ENCODE measurements at regions not wholly inside any gene's neighbourhood (a gene's known extent, or its start where the extent isn't known, plus 50 kb on each side); places are given as distances from the start of the nearest gene placed in this dataset.

GRCh38 chr1:37274486-37274885 is 199.9 kb upstream of the ZC3H12A start:
- no peaks in the 10 kb centered on the region for H3K36me3 ChIP-seq (ENCODE audit: insufficient read depth, insufficient read length, low read length)
- peaks cover 28% of the 10 kb centered on the region for H3K4me1 ChIP-seq (ENCODE audit: insufficient read depth, insufficient read length)
- no peaks in the 10 kb centered on the region for H3K27me3 ChIP-seq (ENCODE audit: insufficient read depth, insufficient read length)
- H3K9ac ChIP-seq (ENCODE audit: insufficient read length, low read depth): no peak overlapping the region
- TF ChIP-seq ZNF274 (IDR thresholded peaks at IDR 0.05; ENCODE audit: low read depth, low read length) (no peak), SUZ12 (IDR thresholded peaks at IDR 0.05; ENCODE audit: extremely low read depth, insufficient read depth, insufficient read length) (no peak), YY1 (IDR thresholded peaks at IDR 0.05; ENCODE audit: insufficient read depth, insufficient read length) (no peak)
- DNase-seq (ENCODE audit: low read depth, low spot score): no peak
- H3K9me3 ChIP-seq (ENCODE audit: insufficient read depth, low read length): peaks cover 2% of the 10 kb centered on the region; the same call in 1 of the 2 replicates
- H3K4me3 ChIP-seq (ENCODE audit: insufficient read length, low read depth): no peak overlapping the region

GRCh38 chr1:37274938-37275631 is 199.3 kb upstream of the ZC3H12A start:
- Histone ChIP-seq H3K9ac (ENCODE audit: insufficient read length, low read depth) (no peak overlapping the region), H3K4me3 (ENCODE audit: insufficient read length, low read depth) (no peak overlapping the region), H3K27me3 (ENCODE audit: insufficient read depth, insufficient read length) (no peaks in the 10 kb centered on the region), H3K9me3 (ENCODE audit: insufficient read depth, low read length) (peaks cover 8% of the 10 kb centered on the region; the same call in 1 of the 2 replicates), H3K4me1 (ENCODE audit: insufficient read depth, insufficient read length) (peaks cover 28% of the 10 kb centered on the region), H3K36me3 (ENCODE audit: insufficient read depth, insufficient read length, low read length) (no peaks in the 10 kb centered on the region)
- TF ChIP-seq SUZ12 (IDR thresholded peaks at IDR 0.05; ENCODE audit: extremely low read depth, insufficient read depth, insufficient read length) (no peak), YY1 (IDR thresholded peaks at IDR 0.05; ENCODE audit: insufficient read depth, insufficient read length) (no peak), ZNF274 (IDR thresholded peaks at IDR 0.05; ENCODE audit: low read depth, low read length) (no peak)
- peak; percentile 25 for DNase-seq (ENCODE audit: low read depth, low spot score)

GRCh38 chr1:37277366-37277765 is 197.0 kb upstream of the ZC3H12A start:
- TF ChIP-seq SUZ12 (IDR thresholded peaks at IDR 0.05; ENCODE audit: extremely low read depth, insufficient read depth, insufficient read length): no peak
- TF ChIP-seq ZNF274 (IDR thresholded peaks at IDR 0.05; ENCODE audit: low read depth, low read length): no peak
- no peak overlapping the region for H3K9ac ChIP-seq (ENCODE audit: insufficient read length, low read depth)
- DNase-seq (ENCODE audit: low read depth, low spot score): no peak
- H3K4me1 ChIP-seq (ENCODE audit: insufficient read depth, insufficient read length): peaks cover 26% of the 10 kb centered on the region
- H3K36me3 ChIP-seq (ENCODE audit: insufficient read depth, insufficient read length, low read length): no peaks in the 10 kb centered on the region
- no peaks in the 10 kb centered on the region for H3K27me3 ChIP-seq (ENCODE audit: insufficient read depth, insufficient read length)
- peaks cover 24% of the 10 kb centered on the region for H3K9me3 ChIP-seq (ENCODE audit: insufficient read depth, low read length)
- H3K4me3 ChIP-seq (ENCODE audit: insufficient read length, low read depth): no peak overlapping the region

GRCh38 chr1:37281354-37281753 is 193.0 kb upstream of the ZC3H12A start:
- no peak for DNase-seq (ENCODE audit: low read depth, low spot score)
- Histone ChIP-seq H3K4me1 (ENCODE audit: insufficient read depth, insufficient read length) (no peaks in the 10 kb centered on the region), H3K9me3 (ENCODE audit: insufficient read depth, low read length) (peaks cover 31% of the 10 kb centered on the region), H3K9ac (ENCODE audit: insufficient read length, low read depth) (no peak overlapping the region), H3K27me3 (ENCODE audit: insufficient read depth, insufficient read length) (no peaks in the 10 kb centered on the region), H3K4me3 (ENCODE audit: insufficient read length, low read depth) (no peak overlapping the region), H3K36me3 (ENCODE audit: insufficient read depth, insufficient read length, low read length) (no peaks in the 10 kb centered on the region)
- TF ChIP-seq YY1 (IDR thresholded peaks at IDR 0.05; ENCODE audit: insufficient read depth, insufficient read length): no peak
- TF ChIP-seq ZNF274 (IDR thresholded peaks at IDR 0.05; ENCODE audit: low read depth, low read length): no peak
- no peak for TF ChIP-seq SUZ12 (IDR thresholded peaks at IDR 0.05; ENCODE audit: extremely low read depth, insufficient read depth, insufficient read length)

GRCh38 chr1:37282764-37283163 is 191.6 kb upstream of the ZC3H12A start:
- no peak overlapping the region for H3K4me3 ChIP-seq (ENCODE audit: insufficient read length, low read depth)
- H3K36me3 ChIP-seq (ENCODE audit: insufficient read depth, insufficient read length, low read length): no peaks in the 10 kb centered on the region
- H3K9ac ChIP-seq (ENCODE audit: insufficient read length, low read depth): no peak overlapping the region
- H3K27me3 ChIP-seq (ENCODE audit: insufficient read depth, insufficient read length): no peaks in the 10 kb centered on the region
- H3K4me1 ChIP-seq (ENCODE audit: insufficient read depth, insufficient read length): no peaks in the 10 kb centered on the region
- DNase-seq (ENCODE audit: low read depth, low spot score): no peak
- H3K9me3 ChIP-seq (ENCODE audit: insufficient read depth, low read length): peaks cover 31% of the 10 kb centered on the region
- TF ChIP-seq YY1 (IDR thresholded peaks at IDR 0.05; ENCODE audit: insufficient read depth, insufficient read length) (no peak), ZNF274 (IDR thresholded peaks at IDR 0.05; ENCODE audit: low read depth, low read length) (no peak), SUZ12 (IDR thresholded peaks at IDR 0.05; ENCODE audit: extremely low read depth, insufficient read depth, insufficient read length) (no peak)

GRCh38 chr1:37284053-37284452 is 190.3 kb upstream of the ZC3H12A start:
- no peaks in the 10 kb centered on the region for H3K4me1 ChIP-seq (ENCODE audit: insufficient read depth, insufficient read length)
- DNase-seq (ENCODE audit: low read depth, low spot score): no peak
- no peak overlapping the region for H3K4me3 ChIP-seq (ENCODE audit: insufficient read length, low read depth)
- no peaks in the 10 kb centered on the region for H3K27me3 ChIP-seq (ENCODE audit: insufficient read depth, insufficient read length)
- TF ChIP-seq ZNF274 (IDR thresholded peaks at IDR 0.05; ENCODE audit: low read depth, low read length) (no peak), SUZ12 (IDR thresholded peaks at IDR 0.05; ENCODE audit: extremely low read depth, insufficient read depth, insufficient read length) (no peak), YY1 (IDR thresholded peaks at IDR 0.05; ENCODE audit: insufficient read depth, insufficient read length) (no peak)
- H3K9ac ChIP-seq (ENCODE audit: insufficient read length, low read depth): no peak overlapping the region
- H3K9me3 ChIP-seq (ENCODE audit: insufficient read depth, low read length): peaks cover 31% of the 10 kb centered on the region
- no peaks in the 10 kb centered on the region for H3K36me3 ChIP-seq (ENCODE audit: insufficient read depth, insufficient read length, low read length)

- DNase-seq (ENCODE audit: low read depth, low spot score): no peak
- TF ChIP-seq ZNF274 (IDR thresholded peaks at IDR 0.05; ENCODE audit: low read depth, low read length): no peak
- TF ChIP-seq SUZ12 (IDR thresholded peaks at IDR 0.05; ENCODE audit: extremely low read depth, insufficient read depth, insufficient read length): no peak
- TF ChIP-seq YY1 (IDR thresholded peaks at IDR 0.05; ENCODE audit: insufficient read depth, insufficient read length): no peak
Observed at GRCh38 chr1:37286881-37287280, 187.5 kb upstream of the ZC3H12A start.

More at GRCh38 chr1:37286881-37287280, 187.5 kb upstream of the ZC3H12A start:
- Histone ChIP-seq H3K4me3 (ENCODE audit: insufficient read length, low read depth) (no peak overlapping the region), H3K36me3 (ENCODE audit: insufficient read depth, insufficient read length, low read length) (no peaks in the 10 kb centered on the region), H3K9me3 (ENCODE audit: insufficient read depth, low read length) (0 out of 2 replicates have a peak, but pooled peaks cover 7% of the 10 kb centered on the region), H3K9ac (ENCODE audit: insufficient read length, low read depth) (no peak overlapping the region), H3K4me1 (ENCODE audit: insufficient read depth, insufficient read length) (peaks cover 3% of the 10 kb centered on the region), H3K27me3 (ENCODE audit: insufficient read depth, insufficient read length) (no peaks in the 10 kb centered on the region)
